ENCODE measurements at regions not wholly inside any gene's neighbourhood (a gene's known extent, or its start where the extent isn't known, plus 50 kb on each side); places are given as distances from the start of the nearest gene placed in this dataset.

GRCh38 chr14:96635850-96636249, 133.7 kb downstream of the PAPOLA start:
- TF ChIP-seq RAD21 (IDR thresholded peaks at IDR 0.05): no peak
- TF ChIP-seq MAX (IDR thresholded peaks at IDR 0.05): no peak
- TF ChIP-seq YY1 (IDR thresholded peaks at IDR 0.05): no peak
- no peak for TF ChIP-seq EGR1 (IDR thresholded peaks at IDR 0.05; ENCODE audit: low read depth in 2 of 2)
- TF ChIP-seq GABPA (IDR thresholded peaks at IDR 0.05 in 1 of 2, conservative IDR thresholded peaks at IDR 0.05 in 1 of 2): no peak
- TF ChIP-seq, protein P1, sequence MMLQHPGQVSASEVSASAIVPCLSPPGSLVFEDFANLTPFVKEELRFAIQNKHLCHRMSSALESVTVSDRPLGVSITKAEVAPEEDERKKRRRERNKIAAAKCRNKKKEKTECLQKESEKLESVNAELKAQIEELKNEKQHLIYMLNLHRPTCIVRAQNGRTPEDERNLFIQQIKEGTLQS (IDR thresholded peaks at IDR 0.05): no peak
